GM18507 (cell line): ENCODE measurements at regions not wholly inside any gene's neighbourhood (a gene's known extent, or its start where the extent isn't known, plus 50 kb on each side); places are given as distances from the start of the nearest gene placed in this dataset.

Experiments
- DNase-seq: peaks from one replicate; pipeline ENCODE4 v3.0.0; 2011; ENCODE audit warnings: low read depth; ENCODE audit not compliant: insufficient read length; ENCODE audit errors: extremely low spot score
- FAIRE-seq: peaks from 2 replicates; lab custom pipeline; 2011; peaks lifted over from hg19 to GRCh38; lab: Jason Lieb, UNC

GRCh38 chr11:134529212-134530096 lies 117.4 kb upstream of the B3GAT1 start:
- no peak for FAIRE-seq
- DNase-seq: no peak

GRCh38 chr11:134528453-134528852 lies 116.4 kb upstream of the B3GAT1 start:
- DNase-seq (no peak), FAIRE-seq (no peak)

GRCh38 chr11:134527382-134528243 lies 115.6 kb upstream of the B3GAT1 start:
- no peak for FAIRE-seq

GRCh38 chr11:134524896-134525845 lies 113.1 kb upstream of the B3GAT1 start:
- no peak for DNase-seq
- FAIRE-seq: no peak

More at GRCh38 chr11:134527382-134528243, 115.6 kb upstream of the B3GAT1 start:
- DNase-seq: no peak

- FAIRE-seq (no peak), DNase-seq (no peak)
Measured at GRCh38 chr11:134524201-134524600, 112.2 kb upstream of the B3GAT1 start.

- DNase-seq: no peak
- FAIRE-seq: no peak
Measured at GRCh38 chr11:134522782-134523570, 110.9 kb upstream of the B3GAT1 start.

- FAIRE-seq: no peak
- no peak for DNase-seq
Measured at GRCh38 chr11:134521452-134522289, 109.6 kb upstream of the B3GAT1 start.

GRCh38 chr11:134521001-134521400 lies 109.0 kb upstream of the B3GAT1 start:
- DNase-seq: no peak
- FAIRE-seq: no peak

GRCh38 chr11:134519788-134520187 lies 107.7 kb upstream of the B3GAT1 start:
- FAIRE-seq: no peak
- no peak for DNase-seq

GRCh38 chr11:134519390-134519750 lies 107.3 kb upstream of the B3GAT1 start:
- FAIRE-seq (no peak), DNase-seq (no peak)

GRCh38 chr11:134518616-134519389 lies 106.8 kb upstream of the B3GAT1 start:
- no peak for FAIRE-seq
- no peak for DNase-seq

- no peak for DNase-seq
- FAIRE-seq: no peak
Measured at GRCh38 chr11:134517621-134518293, 105.7 kb upstream of the B3GAT1 start.

GRCh38 chr11:134517115-134517514 lies 105.1 kb upstream of the B3GAT1 start:
- FAIRE-seq (no peak), DNase-seq (no peak)

GRCh38 chr11:134516529-134516928 lies 104.5 kb upstream of the B3GAT1 start:
- FAIRE-seq: no peak
- DNase-seq: no peak

- FAIRE-seq: no peak
- no peak for DNase-seq
Measured at GRCh38 chr11:134515081-134515960, 103.3 kb upstream of the B3GAT1 start.
